ENCODE measurements at regions not wholly inside any gene's neighbourhood (a gene's known extent, or its start where the extent isn't known, plus 50 kb on each side); places are given as distances from the start of the nearest gene placed in this dataset.

DNA sequence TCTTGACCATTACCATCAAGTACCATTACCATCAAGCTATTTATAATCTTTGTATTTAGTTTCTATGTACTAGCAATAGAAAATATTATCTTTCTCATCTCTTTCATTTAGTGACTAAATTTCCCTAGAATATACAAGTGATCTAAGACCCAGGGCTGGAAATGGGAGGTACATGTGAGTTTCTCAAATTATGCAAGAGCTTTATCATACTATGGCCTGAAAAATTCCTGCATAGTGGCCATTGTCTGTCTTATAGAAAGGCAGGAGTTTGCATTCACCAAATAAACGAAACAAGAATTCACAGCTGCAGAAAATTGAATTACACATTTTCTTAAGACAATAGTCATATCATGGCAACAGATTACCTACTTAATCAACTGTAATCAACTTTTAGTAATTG lies 50.7 kb upstream of the HDAC9 start:
- in situ Hi-C loops (cut with HindIII; ENCODE audit: low pct_ligation_motif_present, low sequenced_read_pairs): no loop called here
- no peaks in the 10 kb centered on the region for H3K36me3 ChIP-seq (replicated peaks)
- H3K27ac ChIP-seq: no peak overlapping the region
- no peak overlapping the region for H3K4me3 ChIP-seq (ENCODE audit: low read depth, low read length)
- DNase-seq: no peak
- H3K27me3 ChIP-seq (replicated peaks): no peaks in the 10 kb centered on the region
- TF ChIP-seq, protein P1, sequence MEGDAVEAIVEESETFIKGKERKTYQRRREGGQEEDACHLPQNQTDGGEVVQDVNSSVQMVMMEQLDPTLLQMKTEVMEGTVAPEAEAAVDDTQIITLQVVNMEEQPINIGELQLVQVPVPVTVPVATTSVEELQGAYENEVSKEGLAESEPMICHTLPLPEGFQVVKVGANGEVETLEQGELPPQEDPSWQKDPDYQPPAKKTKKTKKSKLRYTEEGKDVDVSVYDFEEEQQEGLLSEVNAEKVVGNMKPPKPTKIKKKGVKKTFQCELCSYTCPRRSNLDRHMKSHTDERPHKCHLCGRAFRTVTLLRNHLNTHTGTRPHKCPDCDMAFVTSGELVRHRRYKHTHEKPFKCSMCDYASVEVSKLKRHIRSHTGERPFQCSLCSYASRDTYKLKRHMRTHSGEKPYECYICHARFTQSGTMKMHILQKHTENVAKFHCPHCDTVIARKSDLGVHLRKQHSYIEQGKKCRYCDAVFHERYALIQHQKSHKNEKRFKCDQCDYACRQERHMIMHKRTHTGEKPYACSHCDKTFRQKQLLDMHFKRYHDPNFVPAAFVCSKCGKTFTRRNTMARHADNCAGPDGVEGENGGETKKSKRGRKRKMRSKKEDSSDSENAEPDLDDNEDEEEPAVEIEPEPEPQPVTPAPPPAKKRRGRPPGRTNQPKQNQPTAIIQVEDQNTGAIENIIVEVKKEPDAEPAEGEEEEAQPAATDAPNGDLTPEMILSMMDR (IDR thresholded peaks at IDR 0.05; ENCODE audit: low read depth, low read length, missing control alignments): no peak

DNA sequence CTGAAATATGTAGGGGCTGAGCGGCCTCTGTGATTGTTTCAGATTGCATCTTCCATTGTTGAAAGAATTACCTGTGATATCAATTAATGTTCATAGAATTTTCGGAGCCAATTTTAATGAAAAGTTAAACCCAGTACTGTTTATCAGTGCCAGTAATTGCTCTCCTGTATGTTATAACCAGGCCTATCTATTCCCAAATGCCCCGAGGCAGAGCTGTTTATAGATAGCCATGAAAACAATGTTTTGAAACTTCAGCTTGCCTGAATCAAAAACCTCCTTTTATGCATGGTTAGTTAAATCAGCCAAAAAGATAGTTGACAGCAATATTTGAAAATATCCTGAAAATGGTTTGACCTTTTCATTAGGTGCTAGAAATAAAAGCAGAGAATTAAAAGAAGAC lies 50.1 kb upstream of the HDAC9 start:
- in situ Hi-C loops (cut with HindIII; ENCODE audit: low pct_ligation_motif_present, low sequenced_read_pairs): no loop called here
- no peaks in the 10 kb centered on the region for H3K27me3 ChIP-seq (replicated peaks)
- DNase-seq: no peak
- no peak overlapping the region for H3K4me3 ChIP-seq (ENCODE audit: low read depth, low read length)
- no peaks in the 10 kb centered on the region for H3K36me3 ChIP-seq (replicated peaks)
- H3K27ac ChIP-seq: no peak overlapping the region
- TF ChIP-seq, protein P1 (IDR thresholded peaks at IDR 0.05; ENCODE audit: low read depth, low read length, missing control alignments): no peak
